AG04449 (cell line): ENCODE measurements at regions not wholly inside any gene's neighbourhood (a gene's known extent, or its start where the extent isn't known, plus 50 kb on each side); places are given as distances from the start of the nearest gene placed in this dataset.

Experiments
- CTCF ChIA-PET: fragments of 350-600 bp; formaldehyde crosslinking; extraction: SDS; loops from one replicate; lab custom pipeline; 2021; ENCODE audit warnings: antibody characterized with exemption; lab: Yijun Ruan, JAX
- POLR2A ChIA-PET: fragments of 400-600, 350-600 bp; formaldehyde crosslinking; extraction: SDS; loops from one replicate; lab custom pipeline; 2020; ENCODE audit warnings: antibody characterized with exemption, inconsistent platforms; lab: Yijun Ruan, JAX
- DNase-seq: peaks from one replicate; pipeline ENCODE4 v3.0.0-alpha.2; 2010; ENCODE audit warnings: low read depth, low spot score
- H3K4me3 ChIP-seq: 2 replicates; pipeline ENCODE4 v1.5.1; 2011; ENCODE audit warnings: low read depth, mild to moderate bottlenecking, control low read depth, low read length
- CTCF ChIP-seq: IDR thresholded peaks from one replicate; pipeline ENCODE4 v1.5.1; 2011; ENCODE audit warnings: mild to moderate bottlenecking, moderate library complexity, low read length, control low read depth, inconsistent platforms; ENCODE audit not compliant: insufficient read depth; ENCODE audit errors: missing control alignments

DNA sequence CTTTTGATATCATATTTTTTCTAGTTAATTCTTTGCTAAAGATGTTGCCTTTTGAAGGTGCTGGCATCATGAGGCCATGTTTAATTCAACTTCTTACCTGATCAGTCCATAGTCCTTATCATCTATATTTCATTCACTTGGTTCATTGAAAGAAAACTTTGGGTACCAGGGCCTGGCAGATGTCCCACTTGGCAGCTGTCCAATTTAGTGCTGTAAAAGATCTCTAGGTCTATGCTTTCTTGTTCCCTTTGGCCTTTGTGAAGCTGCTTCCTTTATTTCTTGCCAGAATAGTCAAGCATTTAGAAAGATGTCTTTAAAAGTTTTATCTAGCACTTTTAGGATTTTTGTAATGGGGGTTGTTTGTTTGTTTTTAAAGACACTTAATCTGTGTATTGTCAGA is 61.7 kb upstream of the EYA4 start:
- ChIA-PET POLR2A (no interaction called here), CTCF (interaction anchor here (0.7 kb wide), 1 partner anchor 373 kb away, joined by 3 read pairs; no protein-coding TSS in a partner anchor)
- H3K4me3 ChIP-seq, result no peak overlapping the region
- DNase-seq, result no peak
- no peak for TF ChIP-seq CTCF

DNA sequence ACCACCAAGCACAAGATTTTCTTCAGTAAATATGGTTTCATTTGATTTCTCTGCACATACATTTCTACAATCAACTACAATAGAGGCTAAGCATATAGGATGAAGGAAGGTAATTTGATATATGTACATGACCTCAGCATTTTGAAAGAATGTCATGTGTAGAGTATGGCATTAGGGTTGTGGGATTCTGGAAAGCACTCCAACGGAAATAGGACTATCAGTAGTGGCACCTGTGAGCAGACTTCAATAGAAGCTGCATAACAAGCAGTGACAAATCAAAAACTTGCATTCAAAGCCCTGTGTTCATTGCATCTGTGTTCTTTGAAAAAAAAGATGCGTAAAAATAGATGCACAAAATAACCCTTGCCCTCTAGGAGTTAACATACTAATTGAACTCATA is 57.5 kb upstream of the EYA4 start:
- no peak for TF ChIP-seq CTCF
- ChIA-PET POLR2A (no interaction called here), CTCF (interaction anchor here (1.0 to 6.0 kb wide), 7 partner anchors 8 to 733 kb away, joined by 3 to 58 read pairs (median 6); no protein-coding TSS in a partner anchor)
- no peak for DNase-seq
- H3K4me3 ChIP-seq, result no peak overlapping the region

DNA sequence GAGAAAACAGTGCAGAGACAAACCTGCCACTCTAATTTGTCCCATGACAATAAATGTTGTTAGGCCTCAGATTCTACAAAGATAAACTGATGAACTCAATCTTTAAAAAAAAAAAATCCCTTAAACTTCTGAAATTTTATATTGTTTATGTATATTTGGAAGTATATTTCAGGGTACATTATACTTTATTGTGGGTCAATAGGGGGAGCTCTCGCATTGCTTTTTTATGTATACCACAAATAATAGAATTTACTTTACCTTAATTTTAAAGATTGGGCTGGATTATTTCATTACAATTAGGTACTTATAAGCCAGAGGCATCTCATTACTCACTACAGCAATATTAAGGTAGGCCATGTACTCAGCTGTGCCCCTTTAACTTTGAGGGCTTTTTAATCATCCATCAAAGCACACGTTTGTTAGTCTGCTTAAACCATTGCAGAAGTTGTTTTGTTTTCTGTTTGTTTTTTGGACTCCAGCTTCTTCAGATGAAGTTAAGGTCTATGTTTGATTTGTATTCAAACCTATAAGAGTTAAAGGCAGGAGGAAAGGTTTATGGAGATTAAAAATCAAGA is 56.3 kb upstream of the EYA4 start:
- POLR2A ChIA-PET, result no interaction called here
- CTCF ChIA-PET, result interaction anchor here (0.7 to 6.0 kb wide), 24 partner anchors 9 to 912 kb away, joined by 3 to 58 read pairs (median 4); no protein-coding TSS in a partner anchor
- H3K4me3 ChIP-seq, result no peak overlapping the region
- peak; percentile 3 for DNase-seq
- peak; percentile 22 for TF ChIP-seq CTCF

GRCh38 chr6:133185731-133186130 is 55.4 kb upstream of the EYA4 start:
- no peak for DNase-seq
- POLR2A ChIA-PET, result no interaction called here
- no peak overlapping the region for H3K4me3 ChIP-seq
- CTCF ChIA-PET, result interaction anchor here (0.6 to 6.0 kb wide), 21 partner anchors 9 to 736 kb away, joined by 3 to 58 read pairs (median 6); no protein-coding TSS in a partner anchor
- TF ChIP-seq CTCF, result no peak

DNA sequence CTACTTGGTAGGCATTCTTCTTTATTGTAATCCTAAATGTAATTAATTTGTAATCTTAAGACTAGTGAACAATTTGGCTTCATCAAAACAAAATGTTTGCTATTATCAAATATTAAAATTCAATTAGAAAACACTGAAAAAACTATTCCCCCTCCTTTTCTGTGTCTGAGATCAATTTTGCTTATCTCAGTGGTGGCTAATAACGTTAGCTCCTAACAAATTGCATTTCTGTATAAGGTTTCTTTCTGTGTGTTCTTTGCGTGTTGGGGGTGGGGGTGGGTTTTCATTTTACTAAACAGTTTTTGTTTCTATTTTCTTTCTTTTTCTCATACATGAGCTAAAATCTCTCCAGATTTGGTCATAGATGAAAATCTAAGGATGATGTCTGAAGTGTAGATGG is 54.0 kb upstream of the EYA4 start:
- ChIA-PET POLR2A (no interaction called here), CTCF (interaction anchor here (0.5 to 6.0 kb wide), 12 partner anchors 9 to 735 kb away, joined by 3 to 58 read pairs (median 5); no protein-coding TSS in a partner anchor)
- DNase-seq, result no peak
- H3K4me3 ChIP-seq, result no peak overlapping the region
- TF ChIP-seq CTCF, result no peak

DNA sequence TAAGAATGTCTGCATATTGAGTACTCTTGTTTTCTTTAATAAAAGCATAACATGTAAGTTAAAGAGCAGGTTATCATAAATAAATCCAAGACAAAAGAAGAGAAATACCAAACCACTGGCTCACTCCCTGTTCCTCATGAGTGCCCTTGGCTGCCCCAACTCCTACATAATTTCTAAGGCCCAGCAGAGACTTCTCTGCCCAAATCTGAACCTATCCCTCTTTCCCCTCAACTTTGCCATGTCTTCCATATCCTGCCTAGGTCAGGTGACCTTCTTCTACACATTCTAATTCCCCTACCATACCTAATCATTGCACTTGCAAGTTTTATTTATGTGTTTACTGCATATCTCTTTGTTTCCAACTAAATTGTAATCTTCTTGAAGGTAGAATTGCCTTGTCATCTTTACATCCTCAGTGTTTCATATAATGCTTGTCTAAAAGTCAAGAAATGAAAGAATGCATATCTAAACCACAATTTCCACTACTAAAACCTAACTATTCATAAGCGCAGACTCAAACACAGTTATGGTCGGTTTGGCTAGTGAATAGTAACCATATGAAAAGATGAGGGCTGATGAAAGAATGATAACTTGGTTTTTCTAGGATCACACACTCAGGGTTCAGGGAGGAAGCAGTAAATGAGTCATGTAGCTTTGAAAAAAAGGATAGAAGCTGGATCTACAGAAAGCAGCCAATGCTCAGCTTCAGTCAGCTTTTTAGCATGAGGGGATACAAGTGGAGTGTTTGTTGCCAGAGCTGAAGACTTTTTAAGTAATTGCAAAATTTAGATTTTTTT is 53.3 kb upstream of the EYA4 start:
- no peak for TF ChIP-seq CTCF
- CTCF ChIA-PET, result interaction anchor here (1.2 to 6.0 kb wide), 4 partner anchors 317 to 364 kb away, joined by 3 to 58 read pairs (median 14); no protein-coding TSS in a partner anchor
- no peak overlapping the region for H3K4me3 ChIP-seq
- peak; percentile 1 for DNase-seq
- POLR2A ChIA-PET, result no interaction called here
